Smooth muscle cell (in vitro differentiated cells): ENCODE measurements at regions not wholly inside any gene's neighbourhood (a gene's known extent, or its start where the extent isn't known, plus 50 kb on each side); places are given as distances from the start of the nearest gene placed in this dataset.

ENCODE experiments used
- DNase-seq: peaks from one replicate; lab custom pipeline; 2025; ENCODE audit not compliant: unreplicated experiment; lab: John Stamatoyannopoulos, UW
- H2AFZ ChIP-seq: fragments of 200-600 bp; sonication (generic); 2 replicates; pipeline ENCODE4 v1.6.0; 2016; ENCODE audit warnings: antibody characterized with exemption, low read depth, mild to moderate bottlenecking
- H3F3A ChIP-seq: fragments of 200-600 bp; sonication (generic); 2 replicates; pipeline ENCODE4 v1.6.0; 2017; ENCODE audit warnings: antibody characterized with exemption, low read depth
- H3K27ac ChIP-seq: fragments of 200-600 bp; sonication (generic); 2 replicates; pipeline ENCODE4 v1.5.1; 2016; ENCODE audit warnings: low read depth, mild to moderate bottlenecking
- H3K27me3 ChIP-seq: fragments of 200-600 bp; sonication (generic); 2 replicates; pipeline ENCODE4 v1.6.1; 2016; ENCODE audit warnings: low read depth, mild to moderate bottlenecking
- H3K36me3 ChIP-seq: fragments of 200-600 bp; sonication (generic); 2 replicates; pipeline ENCODE4 v1.5.1; 2016; ENCODE audit warnings: low read depth
- H3K4me1 ChIP-seq: fragments of 200-600 bp; sonication (generic); 2 replicates; pipeline ENCODE4 v1.5.1; 2016; ENCODE audit warnings: low read depth
- H3K4me2 ChIP-seq: fragments of 200-600 bp; sonication (generic); 2 replicates; pipeline ENCODE4 v1.6.0; 2016; ENCODE audit warnings: mild to moderate bottlenecking
- H3K4me3 ChIP-seq: fragments of 200-600 bp; sonication (generic); 2 replicates; pipeline ENCODE4 v1.5.1; 2016; ENCODE audit warnings: mild to moderate bottlenecking
- H3K79me2 ChIP-seq: fragments of 200-600 bp; sonication (generic); 2 replicates; pipeline ENCODE4 v1.6.0; 2016; ENCODE audit warnings: low read depth, mild to moderate bottlenecking
- H3K9ac ChIP-seq: fragments of 200-600 bp; sonication (generic); 2 replicates; pipeline ENCODE4 v1.6.0; 2016; ENCODE audit warnings: low read depth
- H3K9me3 ChIP-seq: fragments of 200-600 bp; sonication (generic); replicated peaks from 2 replicates; pipeline ENCODE4 v1.5.1; 2016; ENCODE audit warnings: low read depth
- H4K20me1 ChIP-seq: fragments of 200-600 bp; sonication (generic); 2 replicates; pipeline ENCODE4 v1.6.0; 2016; ENCODE audit warnings: low read depth
- CTCF ChIP-seq: fragments of 200-600 bp; sonication (generic); IDR thresholded peaks from 2 replicates; pipeline ENCODE4 v1.5.1; 2017; ENCODE audit warnings: borderline replicate concordance, mild to moderate bottlenecking, antibody characterized with exemption; ENCODE audit not compliant: insufficient read depth, poor library complexity, severe bottlenecking
- WGBS: methylation state at CpG from one replicate; pipeline ENCODE4 v1.1.7; 2016; ENCODE audit warnings: low lambda C conversion rate; 5-methylcytosine and 5-hydroxymethylcytosine counted together

- no peaks in the 10 kb centered on the region for H3K36me3 ChIP-seq
- no peak overlapping the region for H3K4me3 ChIP-seq
- no peaks in the 10 kb centered on the region for H3K79me2 ChIP-seq
- DNase-seq: no peak
- H3K4me2 ChIP-seq: no peak overlapping the region
- H3K4me1 ChIP-seq: no peaks in the 10 kb centered on the region
- H2AFZ ChIP-seq: no peak overlapping the region
- H3K9ac ChIP-seq: no peak overlapping the region
- no peak overlapping the region for H3K27ac ChIP-seq
- H3K9me3 ChIP-seq: no peaks in the 10 kb centered on the region
- no peaks in the 10 kb centered on the region for H3K27me3 ChIP-seq
- no peaks in the 10 kb centered on the region for H3F3A ChIP-seq
- WGBS: 95% methylated on average over 31 of the region's 42 CpGs
- no peaks in the 10 kb centered on the region for H4K20me1 ChIP-seq
- no peak for TF ChIP-seq CTCF
Measured at GRCh38 chr5:97406946-97407676, 224.1 kb upstream of the RIOK2 start.

GRCh38 chr5:97408331-97408730, 225.3 kb upstream of the RIOK2 start:
- no peaks in the 10 kb centered on the region for H3F3A ChIP-seq
- no peak overlapping the region for H3K9ac ChIP-seq
- 79% methylated on average over 9 of the region's 9 CpGs for WGBS
- no peak overlapping the region for H3K27ac ChIP-seq
- H3K4me1 ChIP-seq: no peaks in the 10 kb centered on the region
- DNase-seq: no peak
- no peaks in the 10 kb centered on the region for H3K9me3 ChIP-seq
- H3K36me3 ChIP-seq: no peaks in the 10 kb centered on the region
- no peaks in the 10 kb centered on the region for H3K79me2 ChIP-seq
- H3K27me3 ChIP-seq: no peaks in the 10 kb centered on the region
- H3K4me3 ChIP-seq: no peak overlapping the region
- no peak overlapping the region for H3K4me2 ChIP-seq
- H2AFZ ChIP-seq: no peak overlapping the region
- no peak for TF ChIP-seq CTCF
- H4K20me1 ChIP-seq: no peaks in the 10 kb centered on the region

- Histone ChIP-seq H4K20me1 (no peaks in the 10 kb centered on the region), H3K9me3 (no peaks in the 10 kb centered on the region), H3K27me3 (no peaks in the 10 kb centered on the region), H3K36me3 (no peaks in the 10 kb centered on the region), H3K79me2 (no peaks in the 10 kb centered on the region), H3K27ac (no peak overlapping the region), H3K4me3 (no peak overlapping the region), H3K9ac (no peak overlapping the region), H2AFZ (no peak overlapping the region), H3F3A (no peaks in the 10 kb centered on the region), H3K4me1 (no peaks in the 10 kb centered on the region), H3K4me2 (no peak overlapping the region)
- DNase-seq: no peak
- WGBS: 83% methylated on average over 2 of the region's 2 CpGs
- TF ChIP-seq CTCF: no peak
Measured at GRCh38 chr5:97412959-97413358, 229.9 kb upstream of the RIOK2 start.

GRCh38 chr5:97417986-97418385, 234.9 kb upstream of the RIOK2 start:
- no peak for TF ChIP-seq CTCF

More at GRCh38 chr5:97417986-97418385, 234.9 kb upstream of the RIOK2 start:
- Histone ChIP-seq H3K4me3 (no peak overlapping the region), H3K79me2 (no peaks in the 10 kb centered on the region), H4K20me1 (no peaks in the 10 kb centered on the region), H2AFZ (no peak overlapping the region), H3K9me3 (no peaks in the 10 kb centered on the region), H3K4me1 (no peaks in the 10 kb centered on the region), H3K27ac (no peak overlapping the region), H3K36me3 (no peaks in the 10 kb centered on the region), H3F3A (no peaks in the 10 kb centered on the region), H3K9ac (no peak overlapping the region), H3K27me3 (no peaks in the 10 kb centered on the region), H3K4me2 (no peak overlapping the region)
- DNase-seq: no peak
